ENCODE measurements at regions not wholly inside any gene's neighbourhood (a gene's known extent, or its start where the extent isn't known, plus 50 kb on each side); places are given as distances from the start of the nearest gene placed in this dataset.

GRCh38 chr1:80163686-80164085, 1157.2 kb upstream of the ADGRL4 start:
- TF ChIP-seq, protein P1, sequence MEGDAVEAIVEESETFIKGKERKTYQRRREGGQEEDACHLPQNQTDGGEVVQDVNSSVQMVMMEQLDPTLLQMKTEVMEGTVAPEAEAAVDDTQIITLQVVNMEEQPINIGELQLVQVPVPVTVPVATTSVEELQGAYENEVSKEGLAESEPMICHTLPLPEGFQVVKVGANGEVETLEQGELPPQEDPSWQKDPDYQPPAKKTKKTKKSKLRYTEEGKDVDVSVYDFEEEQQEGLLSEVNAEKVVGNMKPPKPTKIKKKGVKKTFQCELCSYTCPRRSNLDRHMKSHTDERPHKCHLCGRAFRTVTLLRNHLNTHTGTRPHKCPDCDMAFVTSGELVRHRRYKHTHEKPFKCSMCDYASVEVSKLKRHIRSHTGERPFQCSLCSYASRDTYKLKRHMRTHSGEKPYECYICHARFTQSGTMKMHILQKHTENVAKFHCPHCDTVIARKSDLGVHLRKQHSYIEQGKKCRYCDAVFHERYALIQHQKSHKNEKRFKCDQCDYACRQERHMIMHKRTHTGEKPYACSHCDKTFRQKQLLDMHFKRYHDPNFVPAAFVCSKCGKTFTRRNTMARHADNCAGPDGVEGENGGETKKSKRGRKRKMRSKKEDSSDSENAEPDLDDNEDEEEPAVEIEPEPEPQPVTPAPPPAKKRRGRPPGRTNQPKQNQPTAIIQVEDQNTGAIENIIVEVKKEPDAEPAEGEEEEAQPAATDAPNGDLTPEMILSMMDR (conservative IDR thresholded peaks at IDR 0.05; ENCODE audit: low read length): no peak
- no peak for TF ChIP-seq EZH2phosphoT487 (IDR thresholded peaks at IDR 0.05; ENCODE audit: borderline replicate concordance, low read depth, low read length)
